Ramos (cell line): ENCODE measurements at regions not wholly inside any gene's neighbourhood (a gene's known extent, or its start where the extent isn't known, plus 50 kb on each side); places are given as distances from the start of the nearest gene placed in this dataset.

ENCODE experiments used
- in situ Hi-C: fragments of 300-500 bp; cut with MboI; formaldehyde crosslinking; loops from one replicate; pipeline ENCODE4 v1.14.3; 2022; ENCODE audit warnings: low sequenced_read_pairs; ENCODE audit not compliant: unreplicated experiment

- in situ Hi-C loops = no loop called here
Measured at GRCh38 chr14:86639666-86640065, 1109.7 kb downstream of the FLRT2 start.

- in situ Hi-C loops = no loop called here
Measured at GRCh38 chr14:86639146-86639545, 1109.2 kb downstream of the FLRT2 start.

GRCh38 chr14:86627080-86627479, 1097.1 kb downstream of the FLRT2 start:
- in situ Hi-C loops = no loop called here

DNA sequence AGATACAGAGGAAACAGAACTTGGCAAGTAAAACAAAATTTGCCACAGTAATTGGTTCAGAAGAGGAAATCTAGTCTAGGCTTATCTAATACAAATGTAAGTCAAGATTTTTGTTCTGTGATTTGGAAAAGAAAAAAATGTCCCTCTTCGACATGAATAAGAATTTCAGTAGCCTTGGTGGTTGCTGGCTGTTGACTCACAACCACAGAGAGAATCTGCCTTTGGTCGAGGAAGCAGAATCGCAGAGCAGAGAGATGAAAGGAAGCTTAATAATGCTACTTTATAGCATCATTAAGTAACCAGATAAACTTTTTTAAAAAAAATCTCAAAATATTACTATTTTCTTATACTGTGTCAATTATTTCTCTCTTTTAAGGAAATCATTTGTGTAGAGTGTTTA, 1096.6 kb downstream of the FLRT2 start:
- in situ Hi-C loops = no loop called here

- in situ Hi-C loops = no loop called here
Measured at GRCh38 chr14:86625637-86626036, 1095.7 kb downstream of the FLRT2 start.

DNA sequence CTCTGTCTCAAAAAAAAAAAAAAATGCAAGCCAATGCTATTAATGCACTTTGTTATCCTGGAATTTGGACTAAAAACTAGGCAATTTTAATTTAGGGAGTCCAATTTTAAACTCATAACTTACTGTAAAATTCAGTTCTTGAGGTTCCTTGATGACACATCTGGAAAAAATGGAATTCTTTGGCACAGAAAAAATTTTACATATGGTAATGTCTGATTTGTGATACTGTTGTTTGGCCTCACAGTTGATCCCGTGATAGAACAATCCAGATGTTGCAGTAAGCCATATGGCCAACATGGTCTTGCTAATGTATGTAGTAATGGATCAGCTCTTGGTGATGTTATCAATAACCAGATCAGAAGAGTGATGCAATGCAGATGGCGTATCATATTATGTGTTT, 1089.8 kb downstream of the FLRT2 start:
- in situ Hi-C loops = no loop called here

DNA sequence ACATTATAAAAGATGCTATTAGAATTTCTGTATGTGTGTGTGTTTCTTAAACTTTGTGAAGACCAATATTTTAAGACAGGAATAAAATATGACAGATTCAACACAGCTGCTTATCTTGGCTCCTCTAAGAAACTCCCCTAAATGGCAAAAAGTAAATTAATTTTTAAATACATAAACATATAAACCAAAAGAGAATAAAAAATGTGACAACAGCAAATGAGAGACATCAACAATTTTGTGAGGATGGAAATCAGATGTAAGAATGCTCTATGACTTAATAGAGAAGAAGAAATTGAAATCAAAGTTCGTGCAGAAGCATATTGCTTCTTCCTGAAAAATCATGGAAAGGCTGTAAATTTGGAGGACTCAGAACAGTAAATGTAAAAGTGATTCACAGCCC, 1083.8 kb downstream of the FLRT2 start:
- in situ Hi-C loops = no loop called here

DNA sequence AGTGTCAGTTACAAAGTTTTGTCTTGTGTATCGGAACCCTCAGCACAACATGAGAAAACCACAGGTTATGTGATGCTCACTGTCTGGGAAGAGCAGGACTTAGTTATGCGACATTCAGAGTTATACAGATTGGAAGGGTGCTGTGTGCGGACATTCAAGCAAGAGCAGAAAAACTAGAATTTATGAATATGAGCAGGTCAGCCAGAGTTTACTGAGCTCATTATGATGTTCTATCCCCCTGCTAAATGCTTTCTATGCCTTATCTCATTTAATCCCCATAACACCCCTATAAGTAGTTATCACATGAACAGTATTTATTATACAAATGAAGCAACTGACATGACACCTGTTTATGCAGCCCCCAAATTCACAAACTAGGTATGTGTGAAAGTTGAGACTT, 1083.2 kb downstream of the FLRT2 start:
- in situ Hi-C loops = no loop called here

GRCh38 chr14:86604561-86604960, 1074.6 kb downstream of the FLRT2 start:
- in situ Hi-C loops = no loop called here

- in situ Hi-C loops = no loop called here
Measured at GRCh38 chr14:86602263-86602662, 1072.3 kb downstream of the FLRT2 start.

- in situ Hi-C loops = no loop called here
Measured at GRCh38 chr14:86601813-86602212, 1071.9 kb downstream of the FLRT2 start.

DNA sequence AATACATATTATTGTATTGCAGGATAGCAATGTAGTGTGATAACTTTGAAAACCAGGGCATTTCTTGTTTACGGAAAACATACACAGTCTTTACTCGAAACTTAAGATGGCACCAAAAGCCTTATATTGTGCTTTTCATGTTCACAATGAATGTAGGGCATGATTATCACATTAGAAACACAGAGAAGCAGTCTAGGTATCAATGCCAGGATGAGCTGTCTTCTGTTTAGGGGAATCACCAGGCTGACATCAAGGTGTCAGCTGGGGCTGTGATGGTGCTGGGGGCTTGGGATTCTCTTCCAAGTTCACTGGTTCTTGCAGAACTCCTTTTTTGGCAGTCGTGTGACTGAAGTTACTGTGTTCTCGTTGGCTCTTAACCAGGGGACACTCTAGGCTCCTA, 1067.3 kb downstream of the FLRT2 start:
- in situ Hi-C loops = no loop called here

DNA sequence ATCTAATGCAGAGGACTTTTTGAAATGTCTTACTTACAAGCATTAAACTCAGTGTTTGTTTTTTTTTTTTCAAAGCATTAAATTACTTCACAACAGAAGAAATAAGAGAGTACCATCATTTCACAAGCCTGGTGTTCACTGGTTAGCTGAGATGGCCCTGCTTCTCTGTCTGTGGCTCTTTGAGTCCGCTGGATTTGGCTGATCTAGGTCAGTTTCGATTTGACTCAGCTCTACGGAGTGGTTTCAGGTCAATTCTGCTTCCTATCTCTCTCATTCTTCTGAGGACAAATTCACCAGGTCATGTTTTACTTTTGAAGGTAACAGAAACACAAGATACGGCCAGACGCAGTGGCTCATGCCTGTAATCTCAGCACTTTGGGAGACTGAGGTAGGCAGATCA, 1066.1 kb downstream of the FLRT2 start:
- in situ Hi-C loops = no loop called here

DNA sequence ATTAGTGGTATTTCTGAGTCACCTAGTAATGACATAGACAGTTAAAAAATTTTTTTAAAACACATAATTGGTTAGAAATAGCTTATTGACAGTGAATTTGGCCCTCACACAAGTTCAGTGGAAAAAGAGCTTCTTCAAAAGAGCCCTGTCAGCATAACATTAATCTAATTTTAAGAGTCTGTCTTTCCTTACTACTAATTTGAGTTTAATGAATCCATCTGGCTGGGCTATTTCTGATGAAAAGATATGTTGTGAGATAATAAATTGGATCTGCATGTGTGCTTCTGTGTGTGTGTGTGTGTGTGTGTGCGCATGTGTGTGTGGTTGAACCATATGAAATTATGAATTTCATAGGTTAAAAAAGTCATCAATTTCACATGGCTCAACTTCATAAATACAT, 1045.2 kb downstream of the FLRT2 start:
- in situ Hi-C loops = no loop called here

- in situ Hi-C loops = no loop called here
Measured at GRCh38 chr14:86574778-86575129, 1044.8 kb downstream of the FLRT2 start.

DNA sequence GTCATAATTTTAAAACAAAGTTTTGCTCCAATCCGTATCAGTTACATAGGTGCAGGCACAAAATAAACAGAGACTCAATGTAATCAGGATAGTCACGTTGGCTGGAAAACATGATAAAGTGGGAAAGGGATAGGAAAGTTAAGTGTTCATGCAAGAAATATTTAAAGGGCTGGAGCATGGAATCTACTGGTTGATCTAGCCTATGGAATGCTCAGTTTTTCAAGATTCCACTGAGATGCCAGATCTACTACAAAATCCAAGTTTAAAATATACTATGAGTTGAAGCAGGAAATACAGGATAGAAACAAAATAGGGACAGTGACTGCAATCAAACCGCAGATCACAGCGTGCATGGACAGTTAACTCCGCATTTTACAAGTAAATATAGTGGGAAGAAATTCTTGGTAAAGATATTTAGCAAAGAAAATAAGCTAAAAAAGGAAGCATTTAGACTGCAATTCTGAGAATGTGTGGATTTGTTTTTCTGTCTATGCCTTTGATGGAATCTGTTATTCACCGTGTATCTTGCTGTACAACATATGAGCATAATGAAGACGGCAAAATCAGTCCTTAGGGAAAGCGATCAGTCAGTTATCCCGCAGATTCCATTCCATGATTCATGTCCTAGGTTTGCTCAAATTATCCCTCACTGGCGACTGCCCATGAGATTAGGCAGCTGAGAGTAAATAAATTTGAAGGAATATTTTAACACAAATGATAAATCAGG, 1044.3 kb downstream of the FLRT2 start:
- in situ Hi-C loops = no loop called here

DNA sequence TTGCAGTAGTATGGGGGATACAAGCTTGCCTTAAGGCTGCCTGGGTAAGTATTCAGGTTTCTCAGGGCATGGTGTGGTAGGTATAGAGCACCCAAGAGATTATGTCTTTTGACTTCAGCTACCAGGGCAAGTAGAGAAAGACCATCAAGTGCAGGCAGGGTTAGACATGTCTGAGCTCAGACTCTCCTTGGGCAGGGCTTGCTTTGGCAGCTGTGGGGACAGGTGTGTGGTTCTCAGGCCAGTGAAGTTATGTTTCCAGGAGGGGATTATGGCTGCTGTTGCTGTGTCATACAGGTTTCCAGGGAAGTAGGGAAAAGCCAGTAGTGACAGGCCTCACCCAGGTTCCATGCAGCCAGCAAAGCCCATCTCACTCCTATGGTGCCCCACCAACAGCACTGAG, 1040.4 kb downstream of the FLRT2 start:
- in situ Hi-C loops = no loop called here

GRCh38 chr14:86543521-86543920, 1013.6 kb downstream of the FLRT2 start:
- in situ Hi-C loops = no loop called here

DNA sequence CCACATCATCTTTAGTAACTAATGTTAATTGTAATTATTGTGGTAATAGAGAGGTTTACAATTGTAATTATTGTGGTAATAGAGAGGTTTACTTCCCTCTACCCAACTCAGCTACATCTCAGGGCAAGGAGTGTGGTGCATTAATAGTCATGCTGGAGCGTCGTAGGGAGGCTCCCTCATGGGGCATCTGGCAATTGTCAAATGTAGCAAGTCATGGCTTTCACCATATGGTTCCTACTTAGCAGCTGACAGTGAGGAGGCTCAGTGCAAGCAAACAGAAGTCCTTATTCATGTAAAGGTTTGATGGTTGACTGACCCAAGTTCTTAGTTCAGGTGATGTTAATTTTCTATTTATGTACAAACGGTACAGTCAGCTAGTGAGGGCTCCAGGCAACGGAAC, 1012.0 kb downstream of the FLRT2 start:
- in situ Hi-C loops = no loop called here

- in situ Hi-C loops = no loop called here
Measured at GRCh38 chr14:86540636-86541247, 1010.8 kb downstream of the FLRT2 start.

DNA sequence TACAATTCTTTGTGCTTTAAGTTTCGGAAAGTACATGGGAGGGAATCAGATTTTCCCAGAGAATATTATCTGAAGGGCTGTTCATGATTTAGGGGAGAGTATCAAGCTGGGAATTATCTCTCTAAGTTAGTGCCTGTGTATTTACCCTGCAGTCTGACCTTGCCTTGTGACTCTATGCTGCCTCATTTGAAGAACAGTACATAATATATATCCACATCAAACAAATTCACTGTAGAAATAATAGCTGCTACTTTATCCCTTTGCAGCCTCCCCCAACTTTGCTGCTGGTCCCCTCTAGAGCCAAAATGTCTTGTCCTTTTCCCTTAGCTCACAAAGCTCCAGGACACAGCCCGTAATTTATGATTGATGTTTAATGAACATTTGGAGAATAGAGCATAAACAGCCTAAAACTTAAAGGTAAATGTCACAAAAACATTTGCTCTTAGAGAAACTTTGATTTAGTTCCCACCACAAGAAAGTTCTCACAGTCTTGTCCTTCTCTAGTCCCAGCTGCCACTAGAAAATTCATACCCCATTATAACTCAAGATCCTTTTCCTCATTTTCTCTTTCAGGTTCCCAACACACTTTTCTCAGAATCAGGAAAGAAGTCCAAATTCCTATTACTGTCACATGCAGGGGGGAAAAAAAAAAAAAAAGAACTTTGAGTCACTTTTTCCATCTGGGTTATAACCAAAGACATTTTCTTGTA, 1009.6 kb downstream of the FLRT2 start:
- in situ Hi-C loops = no loop called here

DNA sequence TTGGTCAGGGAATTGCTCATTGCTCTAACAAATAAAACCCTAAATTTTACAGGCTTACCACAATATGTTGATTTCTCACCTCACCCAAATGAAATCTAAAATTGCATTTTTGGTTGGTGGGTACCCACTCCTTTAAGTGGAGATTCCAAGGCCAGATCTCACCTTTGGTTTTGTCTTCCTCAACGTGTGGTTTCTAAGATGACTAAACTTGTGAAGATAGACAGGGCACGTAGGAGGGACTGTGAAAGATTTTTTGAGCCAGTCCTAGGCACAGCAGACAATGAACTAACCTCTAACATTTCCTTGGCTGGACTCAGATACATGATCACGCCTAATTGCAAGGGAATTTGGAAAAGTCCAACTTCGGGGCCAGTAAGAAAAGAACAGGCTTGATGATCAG, 1003.9 kb downstream of the FLRT2 start:
- in situ Hi-C loops = no loop called here
